C4-2B (cell line): ENCODE measurements at regions not wholly inside any gene's neighbourhood (a gene's known extent, or its start where the extent isn't known, plus 50 kb on each side); places are given as distances from the start of the nearest gene placed in this dataset.

ENCODE experiments used
- H3K27ac ChIP-seq: fragments of 450-650 bp; 2 replicates; pipeline ENCODE4 v1.5.1; 2017
- CTCF ChIP-seq: fragments of 450-650 bp; conservative IDR thresholded peaks from 2 replicates; pipeline ENCODE4 v1.5.1; 2017; ENCODE audit warnings: mild to moderate bottlenecking
- ZFX ChIP-seq: fragments of 450-650 bp; IDR thresholded peaks from 2 replicates; pipeline ENCODE4 v1.6.1; 2017

GRCh38 chr15:46442901-46443590 lies 808.2 kb downstream of the SQOR start:
- no peak overlapping the region for H3K27ac ChIP-seq
- TF ChIP-seq CTCF, result no peak
- TF ChIP-seq ZFX, result no peak

GRCh38 chr15:46450112-46450809 lies 815.4 kb downstream of the SQOR start:
- no peak overlapping the region for H3K27ac ChIP-seq
- no peak for TF ChIP-seq ZFX

- H3K27ac ChIP-seq, result no peak overlapping the region
- no peak for TF ChIP-seq ZFX
- TF ChIP-seq CTCF, result no peak
Observed at GRCh38 chr15:46450810-46451182, 816.0 kb downstream of the SQOR start.

- TF ChIP-seq CTCF (no peak), ZFX (no peak)
- H3K27ac ChIP-seq, result no peak overlapping the region
Observed at GRCh38 chr15:46452297-46452820, 817.5 kb downstream of the SQOR start.

GRCh38 chr15:46456456-46456855 lies 821.6 kb downstream of the SQOR start:
- H3K27ac ChIP-seq, result no peak overlapping the region
- TF ChIP-seq ZFX (no peak), CTCF (no peak)

GRCh38 chr15:46460431-46461094 lies 825.7 kb downstream of the SQOR start:
- TF ChIP-seq ZFX (no peak), CTCF (no peak)

GRCh38 chr15:46461416-46461815 lies 826.6 kb downstream of the SQOR start:
- no peak overlapping the region for H3K27ac ChIP-seq
- no peak for TF ChIP-seq ZFX
- no peak for TF ChIP-seq CTCF

More at GRCh38 chr15:46460431-46461094, 825.7 kb downstream of the SQOR start:
- H3K27ac ChIP-seq, result no peak overlapping the region
